GM12891 (cell line): ENCODE measurements at regions not wholly inside any gene's neighbourhood (a gene's known extent, or its start where the extent isn't known, plus 50 kb on each side); places are given as distances from the start of the nearest gene placed in this dataset.
"Not testable (repeated sequence)": the region's sequence is repeated elsewhere in the genome, so short reads cannot be mapped to it uniquely, and the experiment has no call there.

Source experiments
- DNase-seq: peaks from one replicate; pipeline ENCODE4 v3.0.0; 2011; ENCODE audit warnings: low spot score; ENCODE audit not compliant: insufficient read length
- FAIRE-seq: peaks from 2 replicates; lab custom pipeline; 2011; peaks lifted over from hg19 to GRCh38; lab: Jason Lieb, UNC

DNA sequence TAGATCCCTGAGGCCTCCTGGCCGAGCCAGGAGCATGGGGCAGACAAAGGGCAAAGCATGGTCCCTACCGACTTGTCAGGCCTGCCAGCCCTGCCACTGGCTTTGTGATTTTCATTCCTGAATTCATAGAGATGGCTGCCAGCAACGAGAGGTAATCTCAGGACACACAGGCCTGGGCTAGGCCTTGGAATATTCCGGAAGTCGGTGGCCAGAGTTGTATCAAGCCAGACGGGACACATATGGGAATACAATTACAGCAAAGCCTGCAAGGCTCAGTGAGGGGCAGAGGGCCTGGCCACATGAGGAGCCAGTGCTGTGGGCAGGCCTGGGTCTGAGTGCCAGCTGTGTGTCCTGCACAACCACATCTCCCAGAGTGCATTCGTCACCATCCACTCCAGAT lies 72.4 kb upstream of the PLGLB2 start:
- FAIRE-seq, DNase-seq: not testable (repeated sequence)

DNA sequence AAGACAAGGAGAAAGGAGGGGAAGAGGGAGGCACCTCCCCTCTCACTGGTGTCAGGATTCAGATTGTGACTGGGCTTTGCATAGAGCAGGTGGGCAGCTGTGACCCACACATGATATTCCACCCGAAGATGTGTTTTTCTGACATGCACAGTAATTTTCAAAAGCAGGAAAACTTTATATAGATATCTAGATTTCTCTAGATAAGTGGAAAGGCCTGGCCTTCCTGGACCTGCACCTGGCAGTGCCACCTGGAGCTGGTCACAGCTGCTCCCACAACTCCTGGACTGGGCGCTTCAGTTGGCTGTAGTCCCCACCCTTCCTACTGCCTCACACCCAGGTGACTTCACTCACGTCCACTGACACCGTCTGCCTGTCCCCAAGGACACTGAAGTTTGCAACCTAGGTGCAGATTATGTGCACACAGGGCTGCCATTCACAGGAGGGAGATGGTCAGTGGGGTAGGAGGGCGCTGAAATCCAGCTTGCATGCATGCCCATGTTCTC lies 70.4 kb upstream of the PLGLB2 start:
- not testable (repeated sequence) for DNase-seq, FAIRE-seq

DNA sequence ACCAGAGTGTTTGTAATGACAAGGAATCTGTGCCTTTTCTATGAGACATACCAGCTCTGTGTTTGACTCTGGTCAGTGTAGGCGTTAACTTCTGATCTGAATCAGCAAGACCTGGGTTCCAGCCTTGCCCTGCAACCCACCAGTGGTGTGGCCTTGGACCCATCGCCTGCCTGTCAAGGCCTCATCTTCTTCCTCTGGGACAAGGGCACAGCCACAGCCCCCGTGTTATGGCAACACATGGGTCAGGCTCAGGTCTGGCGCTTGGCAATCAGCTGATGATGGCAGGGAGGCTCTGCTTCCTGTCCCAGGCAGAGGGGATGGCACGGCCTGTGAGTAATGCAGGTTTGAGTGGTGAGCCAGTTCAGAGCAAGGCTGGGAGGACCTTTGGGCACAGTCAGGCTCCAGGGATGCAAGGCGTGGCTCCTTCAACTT lies 69.1 kb upstream of the PLGLB2 start:
- DNase-seq = not testable (repeated sequence)
- peak; percentile 64 for FAIRE-seq

DNA sequence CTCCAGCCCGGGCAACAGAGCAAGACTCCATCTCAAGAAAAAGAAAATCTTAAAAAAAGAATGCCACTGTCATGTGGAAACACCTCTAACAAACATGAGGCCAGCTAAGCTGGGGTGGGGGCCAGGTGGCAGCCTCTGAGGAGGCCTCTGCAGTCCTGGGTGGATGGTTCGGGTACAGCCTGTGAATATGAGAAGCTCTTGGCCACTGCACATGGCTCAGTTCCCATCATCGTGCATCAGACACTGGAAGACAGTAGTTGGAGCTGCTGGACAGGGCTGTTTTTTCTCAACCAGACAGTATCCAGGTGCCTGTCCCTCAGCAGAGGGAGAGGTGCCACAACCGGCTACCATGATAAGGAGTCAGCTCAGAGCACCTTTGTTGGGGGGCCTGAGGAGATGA lies 67.9 kb upstream of the PLGLB2 start:
- DNase-seq, FAIRE-seq: not testable (repeated sequence)

DNA sequence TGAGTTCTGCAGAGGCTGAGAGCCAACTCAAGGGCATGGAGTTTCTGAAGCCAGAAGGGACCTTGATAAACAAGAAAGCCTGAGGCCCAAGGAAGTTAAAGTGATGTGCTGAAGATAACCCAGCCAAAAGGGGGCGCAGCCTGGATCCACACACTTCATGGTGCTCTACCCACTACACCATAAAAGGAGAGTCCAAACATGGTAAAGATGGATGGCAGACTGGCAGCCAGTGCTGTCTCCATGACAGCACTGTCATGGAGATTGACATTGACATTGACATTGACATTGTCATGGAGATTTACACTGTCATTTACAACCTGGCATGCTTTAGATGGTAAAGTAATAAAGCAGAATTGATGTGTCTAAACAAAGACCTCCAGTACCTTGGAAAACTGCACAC lies 67.2 kb upstream of the PLGLB2 start:
- peak; percentile 26 for FAIRE-seq

DNA sequence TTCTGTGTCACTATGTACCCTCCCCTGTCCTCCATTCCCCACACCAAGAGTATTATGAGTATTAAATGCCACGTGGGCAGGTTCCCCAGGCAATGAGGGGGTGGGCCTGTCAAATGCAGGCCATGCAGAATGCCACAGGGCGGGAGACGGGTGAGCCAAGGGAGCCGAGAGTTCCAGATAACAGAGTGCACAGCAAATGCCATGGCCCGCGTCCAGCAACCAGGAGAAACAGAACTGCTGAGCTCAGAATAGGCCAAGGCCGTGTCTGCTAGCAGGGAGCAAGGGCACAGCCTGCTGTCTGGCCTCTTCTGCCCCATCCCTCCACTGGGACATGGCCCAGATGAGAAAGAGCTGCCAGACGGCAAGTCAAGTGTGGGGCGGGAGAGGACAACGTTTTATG lies 64.4 kb upstream of the PLGLB2 start:
- not testable (repeated sequence) for DNase-seq, FAIRE-seq

More for the DNA sequence above, 67.2 kb upstream of the PLGLB2 start:
- not testable (repeated sequence) for DNase-seq

DNA sequence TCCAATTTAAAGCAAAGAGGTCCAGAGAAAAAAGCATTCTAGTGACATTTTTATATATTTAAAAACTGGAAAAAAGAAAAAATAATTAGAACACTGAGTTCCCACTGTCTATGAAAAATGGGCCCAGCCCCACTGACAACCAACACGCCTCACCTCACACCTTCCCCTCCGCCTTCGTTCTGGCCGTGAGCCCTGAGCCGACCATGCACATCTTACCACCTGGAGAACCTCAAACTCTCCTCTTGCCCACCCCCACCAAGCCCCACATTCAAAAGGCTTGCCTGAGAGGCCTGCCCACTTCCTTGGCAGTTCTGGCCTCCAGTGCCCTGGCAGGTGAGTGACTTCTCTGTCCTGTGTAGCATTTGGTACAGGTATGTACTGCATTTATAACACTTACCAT lies 63.9 kb upstream of the PLGLB2 start:
- DNase-seq, FAIRE-seq: not testable (repeated sequence)

DNA sequence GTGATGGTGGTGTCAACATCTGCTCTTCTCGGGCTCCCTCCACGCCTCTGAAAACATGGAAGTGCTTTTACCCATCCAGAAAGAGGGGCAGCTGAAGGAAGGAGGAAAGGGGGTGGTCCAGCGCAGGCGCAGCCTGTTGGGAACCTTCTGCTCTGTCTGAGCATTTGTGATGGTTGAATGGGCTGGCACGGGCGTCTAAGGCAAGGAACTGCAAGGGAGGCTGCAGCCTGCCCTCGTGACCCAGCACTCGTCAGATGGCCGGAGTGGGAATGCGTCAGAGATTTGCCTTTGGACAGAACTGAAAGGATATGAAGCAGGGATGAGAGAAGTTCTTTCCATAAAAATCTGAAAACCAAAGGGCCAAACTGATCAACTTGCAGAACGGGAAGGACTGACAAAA lies 62.3 kb upstream of the PLGLB2 start:
- DNase-seq, FAIRE-seq: not testable (repeated sequence)

DNA sequence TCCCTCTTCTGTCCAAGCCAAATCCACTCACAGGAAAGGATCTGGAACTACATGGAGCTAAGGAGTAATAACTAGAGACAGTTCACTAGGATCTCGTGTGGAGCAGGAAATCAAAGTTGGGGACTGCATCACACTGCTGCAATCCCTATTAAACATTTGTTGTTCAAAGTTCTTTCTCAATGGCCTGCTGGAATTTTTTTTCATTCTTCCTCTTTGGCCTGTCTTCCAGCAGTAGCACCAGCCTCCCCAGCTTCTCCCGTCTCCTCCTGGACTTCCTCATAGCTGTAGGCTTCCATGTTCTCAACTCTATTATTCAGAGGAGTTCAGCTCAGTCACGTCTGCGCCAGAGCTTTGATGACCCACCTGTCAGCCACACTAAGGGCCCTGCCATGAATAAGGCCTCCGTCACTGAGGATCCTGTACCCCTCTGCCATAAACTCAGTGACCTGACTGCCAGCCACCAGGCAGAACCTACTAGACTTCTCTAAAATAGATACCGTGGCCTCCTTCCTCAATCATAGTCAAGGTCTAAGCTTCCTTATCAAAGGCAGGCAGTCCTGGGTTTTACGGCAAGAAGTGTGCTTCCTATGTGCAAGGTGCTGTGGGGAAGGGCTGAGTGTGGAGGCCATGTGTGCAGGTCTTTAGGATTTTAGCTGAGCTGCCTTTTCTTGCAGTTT lies 60.9 kb upstream of the PLGLB2 start:
- DNase-seq, FAIRE-seq: not testable (repeated sequence)

DNA sequence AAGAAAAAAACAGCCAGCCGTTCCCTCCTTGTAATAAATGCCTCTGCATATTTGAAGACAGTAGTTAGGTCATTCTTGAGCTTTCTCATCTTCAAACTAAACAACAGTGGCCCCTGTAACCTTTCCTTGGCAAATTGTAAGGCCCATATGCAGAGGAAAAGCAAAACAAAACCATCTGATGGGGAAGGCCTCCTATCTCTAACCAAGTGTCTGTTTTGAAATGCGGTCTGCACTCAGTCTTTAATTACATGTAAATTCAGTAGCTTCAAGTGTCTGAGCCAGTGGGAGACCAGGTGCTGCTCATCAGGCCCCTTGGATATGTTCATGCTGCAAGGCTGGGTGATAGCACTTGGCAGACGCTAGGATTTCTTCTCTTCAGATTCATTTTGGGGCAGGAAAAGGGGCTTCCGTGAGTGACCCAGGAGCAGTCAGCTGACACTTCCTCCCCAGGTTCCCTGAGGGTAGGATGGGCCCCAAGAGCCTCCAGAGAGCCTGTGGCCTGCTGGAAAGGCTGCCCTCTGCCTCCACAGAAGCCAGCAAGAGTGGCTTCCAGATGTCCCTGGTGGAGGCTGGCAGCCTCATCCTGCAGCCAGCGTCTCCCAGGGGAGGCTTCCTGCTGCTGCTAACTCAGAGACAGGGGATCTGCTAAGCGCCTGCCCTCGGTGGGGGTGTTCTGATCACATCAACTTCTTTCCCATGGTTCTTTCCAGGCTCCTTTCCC lies 60.2 kb upstream of the PLGLB2 start:
- not testable (repeated sequence) for FAIRE-seq, DNase-seq

DNA sequence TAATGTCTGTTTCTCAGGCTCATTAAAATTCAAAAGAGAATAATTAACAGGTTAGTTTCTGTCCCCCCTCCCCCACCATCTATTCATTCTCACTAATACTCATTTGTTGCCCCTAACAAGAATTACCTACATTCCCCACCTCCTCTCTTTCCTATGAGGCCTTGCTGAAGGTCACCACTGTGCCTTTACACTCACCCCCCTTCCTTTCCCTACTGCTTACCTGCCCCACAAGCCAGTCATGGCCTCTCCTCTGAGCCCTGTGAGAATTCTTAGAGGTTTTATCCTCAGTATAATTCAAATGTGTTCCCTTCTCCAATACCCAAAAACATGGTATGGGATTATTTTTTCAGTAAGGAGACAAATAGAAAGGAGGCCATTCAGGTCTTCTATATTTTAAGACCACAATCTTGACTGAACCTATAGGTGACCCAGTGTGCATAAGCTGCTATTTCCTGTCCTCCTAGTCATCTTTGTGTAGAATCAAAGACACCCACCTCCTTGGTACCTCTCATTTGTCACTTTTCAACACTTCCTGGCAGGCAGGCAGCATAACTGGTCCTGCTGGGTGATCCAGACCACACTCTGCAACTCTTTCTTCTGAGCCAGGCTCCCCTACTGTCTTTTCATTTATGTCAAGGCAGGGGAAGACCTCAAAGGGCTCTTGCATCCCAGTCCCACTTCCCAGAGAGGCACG lies 55.8 kb upstream of the PLGLB2 start:
- not testable (repeated sequence) for FAIRE-seq, DNase-seq

DNA sequence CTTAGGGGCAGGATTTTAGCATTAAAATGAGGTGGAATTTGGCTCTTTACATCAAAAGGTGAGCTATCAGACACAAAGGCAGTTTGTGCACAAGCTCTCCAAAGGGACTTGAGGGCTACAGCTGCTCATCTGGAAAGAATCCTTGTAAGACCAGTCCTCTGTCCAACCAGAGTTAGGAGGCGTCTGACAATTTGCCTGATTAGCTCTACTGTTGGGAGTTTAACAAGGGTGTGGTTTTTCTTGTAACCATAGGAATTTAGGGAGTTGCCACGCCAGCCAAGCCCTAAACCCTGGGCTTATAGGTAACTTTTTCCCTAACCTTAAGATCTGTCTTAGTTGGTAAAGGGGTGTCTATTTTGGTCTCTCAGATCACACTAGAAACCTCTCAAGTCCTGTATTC lies 55.0 kb upstream of the PLGLB2 start:
- DNase-seq, FAIRE-seq: not testable (repeated sequence)

DNA sequence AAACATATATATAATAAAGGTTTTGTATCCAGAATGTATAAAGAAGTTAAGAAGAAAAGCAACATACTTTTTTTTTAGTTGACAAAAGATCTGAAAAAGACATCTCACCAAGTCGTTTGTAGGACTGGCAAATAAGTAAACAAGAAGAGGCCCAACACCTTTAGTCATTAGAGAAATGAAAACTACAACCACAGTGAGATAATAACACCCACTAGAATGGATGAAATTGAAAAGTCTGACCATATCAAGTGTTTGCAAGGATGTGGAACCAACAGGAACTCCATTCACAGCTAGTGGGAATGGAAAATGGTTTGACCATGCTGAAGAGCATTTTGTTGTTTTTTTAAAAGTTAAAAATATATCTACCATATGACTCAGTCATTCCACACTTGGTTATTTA lies 54.0 kb upstream of the PLGLB2 start:
- not testable (repeated sequence) for FAIRE-seq, DNase-seq

DNA sequence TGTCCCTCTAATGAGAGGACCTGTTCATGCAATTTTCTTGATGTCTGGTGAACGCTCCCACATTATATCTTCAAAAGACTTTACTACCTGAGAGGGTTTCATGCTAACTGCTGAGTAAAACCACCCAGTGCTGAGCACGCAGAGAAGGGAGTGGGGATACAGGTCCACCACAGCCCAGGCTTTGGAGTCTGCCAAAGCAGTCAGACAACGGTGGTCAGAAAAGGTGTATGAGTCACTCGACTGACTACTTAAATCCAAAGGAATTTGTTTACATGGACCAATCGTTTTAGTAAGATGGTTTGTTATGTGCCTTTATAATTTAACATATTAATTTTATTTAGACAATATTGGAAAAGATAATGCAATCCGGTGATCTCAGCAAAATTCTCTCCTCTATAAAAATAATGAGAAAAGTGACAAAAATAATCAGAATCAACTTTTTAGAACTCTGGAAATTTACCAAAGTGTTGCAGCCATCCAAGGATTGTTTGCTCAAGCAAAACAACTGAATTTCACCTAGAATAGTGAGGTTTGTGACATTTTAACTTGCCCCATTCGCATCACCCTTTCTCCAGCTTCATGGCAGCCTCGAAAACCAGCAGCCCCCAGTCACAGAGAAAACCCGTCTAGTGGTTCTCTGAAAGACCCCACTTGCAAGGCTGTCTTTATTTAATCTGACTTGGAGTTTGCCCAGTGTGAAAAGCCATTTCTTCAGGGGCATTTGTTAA lies 52.1 kb upstream of the PLGLB2 start:
- not testable (repeated sequence) for FAIRE-seq, DNase-seq
